ENCODE measurements at regions not wholly inside any gene's neighbourhood (a gene's known extent, or its start where the extent isn't known, plus 50 kb on each side); places are given as distances from the start of the nearest gene placed in this dataset.

DNA sequence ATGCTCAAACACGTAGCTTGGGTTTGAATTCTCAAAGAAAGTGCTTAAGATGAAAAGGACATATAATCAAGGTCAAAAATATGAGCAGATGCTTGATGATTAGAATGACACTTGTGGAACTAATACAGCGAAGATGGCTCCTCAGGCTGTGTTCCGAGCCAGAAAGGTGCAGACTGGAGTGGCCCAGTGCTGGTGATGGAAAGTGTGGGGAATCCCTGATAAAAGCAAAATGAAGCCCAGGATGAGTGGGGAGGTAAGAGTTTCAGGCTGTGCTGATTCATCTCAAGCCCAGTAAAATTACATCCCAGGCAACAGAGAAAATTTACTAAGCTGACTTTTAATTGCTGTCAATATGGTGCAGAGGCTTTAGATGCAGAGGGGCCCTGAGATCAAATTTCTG is 77.8 kb upstream of the IKZF1 start:
- H3K9me3 Mint-ChIP-seq: peaks cover 10% of the 10 kb centered on the region
- Histone ChIP-seq H3K27me3 (ENCODE audit: control insufficient read depth in 1 of 2, insufficient read depth in 2 of 2, low read length in 2 of 2) (no peaks in the 10 kb centered on the region), H3K4me3 (ENCODE audit: low read length) (peak overlapping the region; percentile 4), H3K36me3 (ENCODE audit: insufficient read depth, low read length) (no peaks in the 10 kb centered on the region), H3K4me1 (ENCODE audit: insufficient read depth, low read length) (peaks cover 20% of the 10 kb centered on the region), H3K27ac (ENCODE audit: low read depth in 1 of 2, low read length in 2 of 2) (peak overlapping the region; percentile 2 to 39), H3K9me3 (ENCODE audit: control insufficient read depth in 1 of 2, insufficient read depth in 1 of 2, low read length in 2 of 2) (peaks cover 5 to 31% of the 10 kb centered on the region in 2 experiments)
- DNase-seq (peak in 2 of 14 experiments; percentile 15 to 39), ATAC-seq (ENCODE audit: poor library complexity) (peak; percentile 26)
- TF ChIP-seq, protein P1, sequence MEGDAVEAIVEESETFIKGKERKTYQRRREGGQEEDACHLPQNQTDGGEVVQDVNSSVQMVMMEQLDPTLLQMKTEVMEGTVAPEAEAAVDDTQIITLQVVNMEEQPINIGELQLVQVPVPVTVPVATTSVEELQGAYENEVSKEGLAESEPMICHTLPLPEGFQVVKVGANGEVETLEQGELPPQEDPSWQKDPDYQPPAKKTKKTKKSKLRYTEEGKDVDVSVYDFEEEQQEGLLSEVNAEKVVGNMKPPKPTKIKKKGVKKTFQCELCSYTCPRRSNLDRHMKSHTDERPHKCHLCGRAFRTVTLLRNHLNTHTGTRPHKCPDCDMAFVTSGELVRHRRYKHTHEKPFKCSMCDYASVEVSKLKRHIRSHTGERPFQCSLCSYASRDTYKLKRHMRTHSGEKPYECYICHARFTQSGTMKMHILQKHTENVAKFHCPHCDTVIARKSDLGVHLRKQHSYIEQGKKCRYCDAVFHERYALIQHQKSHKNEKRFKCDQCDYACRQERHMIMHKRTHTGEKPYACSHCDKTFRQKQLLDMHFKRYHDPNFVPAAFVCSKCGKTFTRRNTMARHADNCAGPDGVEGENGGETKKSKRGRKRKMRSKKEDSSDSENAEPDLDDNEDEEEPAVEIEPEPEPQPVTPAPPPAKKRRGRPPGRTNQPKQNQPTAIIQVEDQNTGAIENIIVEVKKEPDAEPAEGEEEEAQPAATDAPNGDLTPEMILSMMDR (IDR thresholded peaks at IDR 0.05): no peak
- H3K27ac Mint-ChIP-seq: peak overlapping the region; percentile 78
- H3K4me3 Mint-ChIP-seq: peak overlapping the region; percentile 84
- CTCF ChIA-PET: interaction anchor here (1.1 to 2.2 kb wide), 9 partner anchors 8 to 142 kb away, joined by 3 to 8 read pairs (median 4); no protein-coding TSS in a partner anchor
- POLR2A ChIA-PET: interaction anchor here (0.8 to 3.6 kb wide), 16 partner anchors 9 to 140 kb away, joined by 3 to 32 read pairs (median 6); partner anchors contain the start of gene IKZF1
- H3K27me3 Mint-ChIP-seq: no peaks in the 10 kb centered on the region
- intact Hi-C loops (cut with DNase I, micrococcal nuclease): loop anchor here in 1 of 2 experiments (5.0 kb wide), 1 partner anchor 41 kb away; no protein-coding TSS in a partner anchor
- peaks cover 29% of the 10 kb centered on the region for H3K36me3 Mint-ChIP-seq (ENCODE audit: low read depth)
- peaks cover 42% of the 10 kb centered on the region for H3K4me1 Mint-ChIP-seq (ENCODE audit: low read depth)

DNA sequence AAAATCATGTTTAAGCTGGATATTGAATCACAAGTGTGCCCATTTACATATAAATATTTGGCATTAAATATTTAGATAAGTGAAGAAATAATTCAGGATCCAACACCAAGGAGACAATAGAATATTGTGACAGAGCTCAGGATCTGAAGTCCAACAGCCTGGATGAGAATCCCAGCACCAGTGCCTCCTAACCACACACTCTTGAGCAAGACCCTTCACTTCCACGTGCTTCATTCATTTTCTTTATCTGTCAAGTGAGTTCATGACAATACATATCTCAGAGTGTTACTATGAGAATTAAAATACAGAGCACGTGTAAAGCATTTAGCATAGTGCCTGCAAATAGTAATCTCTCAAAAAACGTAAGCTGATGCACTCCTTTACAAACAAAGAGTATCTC is 78.4 kb upstream of the IKZF1 start:
- TF ChIP-seq, protein P1 (IDR thresholded peaks at IDR 0.05): no peak
- DNase-seq (no peak), ATAC-seq (ENCODE audit: poor library complexity) (no peak)
- Histone ChIP-seq H3K4me1 (ENCODE audit: insufficient read depth, low read length) (peaks cover 20% of the 10 kb centered on the region), H3K27me3 (ENCODE audit: control insufficient read depth in 1 of 2, insufficient read depth in 2 of 2, low read length in 2 of 2) (no peaks in the 10 kb centered on the region), H3K9me3 (ENCODE audit: control insufficient read depth in 1 of 2, insufficient read depth in 1 of 2, low read length in 2 of 2) (peaks cover 6 to 37% of the 10 kb centered on the region in 2 experiments), H3K27ac (ENCODE audit: low read depth in 1 of 2, low read length in 2 of 2) (no peak overlapping the region), H3K4me3 (ENCODE audit: low read length) (no peak overlapping the region), H3K36me3 (ENCODE audit: insufficient read depth, low read length) (no peaks in the 10 kb centered on the region)
- Mint-ChIP-seq H3K4me1 (ENCODE audit: low read depth) (peaks cover 42% of the 10 kb centered on the region), H3K27ac (peak overlapping the region; percentile 78), H3K27me3 (no peaks in the 10 kb centered on the region), H3K36me3 (ENCODE audit: low read depth) (peaks cover 34% of the 10 kb centered on the region), H3K4me3 (peak overlapping the region; percentile 84), H3K9me3 (peaks cover 14% of the 10 kb centered on the region)
- ChIA-PET CTCF (interaction anchor here (0.7 to 2.2 kb wide), 7 partner anchors 12 to 142 kb away, joined by 3 to 5 read pairs (median 3); no protein-coding TSS in a partner anchor), POLR2A (interaction anchor here (0.6 to 3.6 kb wide), 15 partner anchors 9 to 221 kb away, joined by 3 to 32 read pairs (median 4); partner anchors contain the start of gene IKZF1)
- intact Hi-C loops (cut with DNase I, micrococcal nuclease): loop anchor here in 1 of 2 experiments (5.0 kb wide), 1 partner anchor 41 kb away; no protein-coding TSS in a partner anchor

DNA sequence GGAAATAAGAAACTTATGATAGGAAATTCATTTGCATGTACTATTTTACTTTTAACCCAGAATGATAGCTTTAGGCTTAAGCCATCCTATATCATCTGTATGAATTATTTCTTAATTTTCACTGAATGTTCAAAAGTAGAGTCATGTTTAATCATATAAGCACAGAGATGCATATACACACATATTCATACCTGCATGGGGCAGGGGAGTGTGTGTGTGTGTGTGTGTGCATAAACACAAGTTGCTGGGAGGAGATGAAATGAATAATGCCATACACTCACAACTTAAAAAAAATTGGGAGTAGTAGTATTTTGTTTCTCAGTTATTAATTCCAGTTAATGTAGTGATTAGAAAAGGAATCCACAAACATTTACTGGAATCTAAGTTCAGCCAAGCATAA is 83.1 kb upstream of the IKZF1 start:
- H3K36me3 ChIP-seq (ENCODE audit: insufficient read depth, low read length): no peaks in the 10 kb centered on the region
- POLR2A ChIA-PET: interaction anchor here (1.2 to 1.3 kb wide), 2 partner anchors 12 to 46 kb away, joined by 3 read pairs; no protein-coding TSS in a partner anchor
- Mint-ChIP-seq H3K4me3 (no peak overlapping the region), H3K27ac (no peak overlapping the region), H3K27me3 (no peaks in the 10 kb centered on the region), H3K4me1 (ENCODE audit: low read depth) (peaks cover 30% of the 10 kb centered on the region), H3K36me3 (ENCODE audit: low read depth) (peaks cover 23% of the 10 kb centered on the region), H3K9me3 (peaks cover 14% of the 10 kb centered on the region)
- peaks cover 22% of the 10 kb centered on the region for H3K4me1 ChIP-seq (ENCODE audit: insufficient read depth, low read length)
- DNase-seq (no peak), ATAC-seq (ENCODE audit: poor library complexity) (no peak)
- TF ChIP-seq, protein P1 (IDR thresholded peaks at IDR 0.05): no peak
- no peaks in the 10 kb centered on the region for H3K27me3 ChIP-seq (ENCODE audit: control insufficient read depth in 1 of 2, insufficient read depth in 2 of 2, low read length in 2 of 2)
- intact Hi-C loops (cut with DNase I, micrococcal nuclease): loop anchor here in 1 of 2 experiments (2.0 kb wide), 1 partner anchor 31 kb away; no protein-coding TSS in a partner anchor
- no peak overlapping the region for H3K27ac ChIP-seq (ENCODE audit: low read depth in 1 of 2, low read length in 2 of 2)
- CTCF ChIA-PET: interaction anchor here (1.0 kb wide), 1 partner anchor 8 kb away, joined by 4 read pairs; no protein-coding TSS in a partner anchor
- H3K4me3 ChIP-seq (ENCODE audit: low read length): no peak overlapping the region
- peaks cover 15 to 32% of the 10 kb centered on the region in 2 experiments for H3K9me3 ChIP-seq (ENCODE audit: control insufficient read depth in 1 of 2, insufficient read depth in 1 of 2, low read length in 2 of 2)

Data from CD4-positive, alpha-beta T cell (primary cell).